Stimulated activated CD4-positive, alpha-beta T cell treated with anti-CD3 and anti-CD28 coated beads, Interleukin-15, amount 100 ng/mL, for 1 hour (primary cell): ENCODE measurements at regions not wholly inside any gene's neighbourhood (a gene's known extent, or its start where the extent isn't known, plus 50 kb on each side); places are given as distances from the start of the nearest gene placed in this dataset.

Experiments used
- DNase-seq, 2 donors: peaks; one replicate each; pipeline ENCODE4 v3.0.0-alpha.2; 2020; ENCODE audit warnings: low read depth in 1 of 2, low spot score in 1 of 2

DNA sequence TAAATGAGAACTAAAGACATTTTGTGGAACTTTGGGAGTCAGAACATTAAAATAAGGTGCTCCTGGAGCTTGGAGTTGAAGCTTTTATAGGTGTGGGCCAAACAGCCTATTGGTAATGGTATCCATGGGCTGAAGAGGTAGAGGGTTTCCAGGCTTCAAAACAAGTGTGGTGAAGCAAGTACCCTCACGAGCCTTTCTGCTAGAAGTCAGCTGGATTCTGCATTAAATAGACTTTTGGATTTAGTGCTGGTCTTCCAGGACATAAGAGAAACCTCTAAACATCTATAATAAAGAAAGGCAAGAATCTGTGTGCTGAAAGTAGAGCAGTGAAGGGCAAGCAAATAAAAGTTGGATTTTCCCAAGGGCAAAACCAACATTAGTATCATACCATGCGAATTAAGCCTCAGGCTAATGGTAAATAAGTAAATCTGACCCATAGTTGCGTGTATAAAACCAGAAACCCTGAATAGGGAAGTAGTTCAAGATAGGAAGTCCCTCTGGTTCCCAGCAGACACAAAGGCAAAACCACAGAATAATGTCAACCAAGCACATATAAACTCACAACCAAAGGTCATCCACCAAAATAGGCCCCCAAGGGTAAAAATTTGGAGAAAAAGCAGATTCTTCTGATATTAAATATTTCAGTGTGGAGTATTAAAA is 306.3 kb downstream of the TLE4 start:
- DNase-seq: no peak

GRCh38 chr9:79868567-79869189 is 296.9 kb downstream of the TLE4 start:
- DNase-seq: no peak

DNA sequence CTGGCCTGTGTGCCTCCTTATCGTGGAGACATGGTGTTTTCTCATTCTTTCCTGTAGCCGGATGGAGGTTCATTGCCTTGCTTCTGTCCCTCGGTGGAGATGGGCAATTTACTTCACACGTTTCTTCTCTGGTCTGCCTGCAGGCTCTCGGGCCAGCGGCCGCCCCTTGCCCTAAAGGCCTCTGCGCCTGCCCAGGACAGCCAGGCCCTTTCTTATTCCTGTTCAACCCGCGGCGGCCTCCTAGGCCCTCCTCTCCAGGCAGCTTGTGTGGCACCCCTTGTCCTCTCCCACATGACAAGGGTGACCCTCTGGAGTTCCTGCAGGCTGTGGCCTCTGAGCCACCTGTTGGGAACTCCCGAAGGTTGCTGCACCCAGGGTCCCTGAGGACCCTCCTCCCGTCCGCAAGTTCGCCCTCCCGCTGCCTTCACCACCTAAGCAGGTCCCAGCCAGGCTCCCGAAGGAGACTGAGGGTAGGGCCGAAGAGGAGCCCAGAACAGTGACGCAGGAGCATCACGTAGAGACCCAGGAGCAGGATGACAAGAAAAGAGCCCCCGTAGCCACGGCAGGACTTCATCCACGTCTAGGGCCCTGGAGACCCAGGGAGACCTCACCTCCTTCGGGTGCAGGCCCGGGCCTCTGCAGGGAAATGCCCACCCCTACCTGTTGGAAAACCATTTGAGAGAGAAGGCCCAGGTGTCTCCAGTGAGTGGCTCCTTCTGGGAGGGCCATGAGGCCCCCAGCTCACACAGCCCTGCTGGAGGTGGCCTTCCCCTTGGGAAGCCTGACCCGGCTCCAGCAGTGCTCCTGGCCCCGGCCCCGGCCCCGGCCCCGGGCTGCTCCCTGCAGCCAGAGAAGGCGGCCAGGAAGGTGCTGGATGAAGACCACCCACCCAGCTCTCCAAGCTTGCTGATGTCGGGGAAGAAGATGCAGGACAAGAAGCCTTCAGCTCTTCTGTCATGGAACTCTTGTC is 291.4 kb downstream of the TLE4 start:
- no peak for DNase-seq

DNA sequence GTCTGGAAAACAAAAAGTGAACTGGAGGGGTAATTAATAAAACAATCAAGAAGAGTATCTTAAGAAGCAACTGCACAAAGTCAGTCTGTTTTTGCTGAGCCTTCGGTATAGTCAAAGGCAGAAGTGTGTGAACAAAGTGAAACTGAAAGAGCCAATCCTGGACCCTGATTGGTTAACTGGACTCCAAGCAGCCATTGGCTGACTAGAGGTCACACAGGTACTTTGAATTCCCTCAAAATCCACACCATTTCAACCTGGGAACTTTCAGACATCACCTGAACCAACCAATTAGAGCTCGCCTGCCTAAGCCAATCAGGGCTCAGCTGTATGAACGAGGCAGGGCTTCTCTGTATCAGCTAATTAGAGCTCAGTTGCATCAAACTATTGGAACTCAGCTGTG is 286.7 kb downstream of the TLE4 start:
- DNase-seq: no peak

DNA sequence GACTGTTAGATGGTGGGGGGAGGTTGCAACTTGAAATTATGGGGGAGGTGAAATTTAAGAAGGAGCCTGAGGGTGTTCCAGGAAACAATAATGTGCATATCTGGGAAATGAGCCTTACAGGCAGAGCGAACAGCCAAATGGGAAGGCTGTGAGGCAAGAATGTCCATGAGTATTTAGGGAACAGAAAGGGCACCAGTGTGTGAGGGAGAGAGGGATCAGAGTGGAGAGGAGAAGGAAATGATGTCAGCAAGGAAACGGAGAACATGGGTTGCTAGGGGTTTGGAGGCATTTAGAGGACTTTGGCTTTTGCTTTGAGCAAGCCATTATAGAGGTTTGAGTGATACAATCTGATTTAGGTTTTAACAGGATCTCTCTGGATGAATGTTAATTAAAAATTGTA is 285.4 kb downstream of the TLE4 start:
- no peak for DNase-seq

DNA sequence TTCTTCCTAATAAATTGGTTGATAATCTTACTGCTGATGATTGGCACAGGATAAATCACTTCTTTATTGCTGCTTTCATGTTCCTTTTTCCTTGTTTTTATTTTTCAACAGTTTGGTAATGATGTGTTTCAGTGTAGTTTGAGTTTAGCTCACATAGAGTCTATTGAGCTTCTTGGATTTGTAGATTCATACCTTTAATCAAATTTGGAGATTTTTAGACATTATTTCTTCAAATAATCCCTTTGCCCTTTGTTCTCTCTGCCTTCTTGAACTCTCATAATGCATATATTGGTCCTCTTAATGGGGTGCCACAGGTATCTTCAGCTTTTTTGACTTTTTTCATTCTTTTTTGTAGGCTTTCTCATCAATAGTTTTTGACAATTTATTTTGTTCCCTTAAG is 275.3 kb downstream of the TLE4 start:
- DNase-seq: no peak

GRCh38 chr9:79829566-79830302 is 258.0 kb downstream of the TLE4 start:
- no peak for DNase-seq

DNA sequence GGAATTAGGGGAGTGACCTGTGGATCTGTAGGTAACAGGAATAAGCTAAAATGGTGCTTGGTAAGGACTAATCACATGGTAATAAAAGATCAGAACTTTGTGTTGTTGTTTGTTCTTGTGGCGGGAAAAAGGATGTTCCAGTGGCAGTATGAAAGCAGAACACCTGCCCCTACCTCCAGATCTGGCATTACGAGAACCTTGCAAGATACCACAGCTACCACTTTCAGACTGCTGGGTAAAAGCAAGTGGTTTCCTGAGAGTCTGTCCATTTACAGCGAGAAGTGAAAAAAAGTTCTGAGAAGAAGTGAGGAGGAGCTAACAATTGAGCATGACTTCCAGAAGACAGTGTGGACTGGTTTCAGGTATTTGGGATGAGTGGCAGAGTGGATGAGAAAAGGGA is 252.5 kb downstream of the TLE4 start:
- no peak for DNase-seq

DNA sequence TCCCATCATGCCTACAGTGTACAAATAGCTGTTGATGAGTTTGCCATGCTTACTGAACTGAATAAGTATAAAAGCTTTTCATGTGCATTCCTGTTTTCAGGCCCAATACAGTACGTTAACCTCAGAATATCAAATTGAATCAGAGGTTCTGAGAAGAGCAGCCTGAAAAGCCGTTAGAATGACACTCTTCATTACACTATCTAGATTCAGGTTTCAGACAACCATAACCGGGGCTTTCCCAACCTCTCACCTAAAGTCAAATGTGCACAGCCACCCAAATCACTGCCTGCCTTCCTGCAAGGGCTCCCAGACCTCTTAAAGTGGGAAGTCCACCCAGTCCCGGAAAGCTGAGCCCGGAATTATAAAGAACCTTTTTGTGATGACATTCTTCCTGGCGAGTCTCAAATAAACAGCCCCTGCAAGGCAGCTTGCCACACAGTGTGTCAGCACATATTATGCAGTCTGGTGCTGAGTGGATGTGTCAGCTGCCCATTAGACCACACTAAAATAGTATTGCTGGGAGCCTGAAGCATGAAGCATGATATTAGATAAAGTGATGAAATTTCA is 245.8 kb downstream of the TLE4 start:
- DNase-seq: no peak

DNA sequence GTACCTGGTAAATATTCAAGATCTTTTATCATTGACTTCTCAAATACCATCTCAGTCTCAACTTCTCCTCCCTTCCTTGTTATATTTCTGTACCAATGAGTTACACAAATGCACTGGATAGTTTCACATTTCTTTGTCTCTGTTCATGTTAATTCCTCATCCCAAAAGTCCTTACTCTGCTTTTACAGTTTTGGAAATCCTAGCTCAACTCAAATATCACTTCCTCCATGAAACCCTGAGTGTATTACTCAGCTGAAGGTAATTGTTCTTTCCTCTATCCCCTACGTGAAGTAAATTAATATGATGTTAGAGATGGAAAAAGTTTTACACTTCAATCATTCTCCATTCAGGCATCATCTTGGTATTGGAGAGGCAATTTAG is 241.5 kb downstream of the TLE4 start:
- DNase-seq: no peak

- DNase-seq: no peak
Measured at GRCh38 chr9:79812507-79813257, 240.9 kb downstream of the TLE4 start.

DNA sequence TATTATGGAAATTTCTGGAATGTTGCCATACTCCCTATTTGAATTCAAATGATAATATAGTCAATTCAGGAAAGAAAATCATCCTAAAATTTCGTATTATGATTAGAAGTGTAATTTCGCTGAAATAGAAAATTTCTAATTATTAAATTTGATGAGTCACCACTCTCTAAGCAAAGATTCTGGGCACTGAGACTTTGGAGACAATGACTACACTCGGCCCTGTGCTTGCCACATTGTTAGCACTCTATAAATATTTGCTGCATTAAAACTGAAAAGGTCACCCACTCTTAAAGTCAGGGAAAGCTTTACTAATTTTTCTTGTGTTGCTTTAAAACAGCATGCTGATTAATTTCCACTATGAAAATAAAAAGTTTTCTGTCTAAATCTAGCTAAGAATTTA is 240.3 kb downstream of the TLE4 start:
- DNase-seq: no peak

DNA sequence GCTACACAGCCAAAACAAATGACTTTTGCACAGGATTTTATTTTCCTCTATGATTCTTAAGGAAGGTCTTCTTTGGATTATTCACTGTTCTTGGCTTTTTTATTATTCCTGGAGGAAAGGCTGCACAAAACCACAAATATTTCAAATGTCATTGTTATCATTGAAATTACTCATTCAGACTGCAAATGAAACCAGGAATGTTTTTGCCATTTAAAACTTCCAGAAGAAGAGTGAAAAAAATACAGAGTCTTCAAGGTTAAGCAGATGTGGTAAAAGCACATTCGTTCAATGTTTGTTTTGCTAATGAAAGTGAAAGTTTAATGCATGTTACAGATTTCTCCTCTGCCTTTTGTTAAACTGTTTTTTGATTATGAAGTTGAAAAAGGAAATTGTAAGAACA is 238.2 kb downstream of the TLE4 start:
- DNase-seq: no peak

DNA sequence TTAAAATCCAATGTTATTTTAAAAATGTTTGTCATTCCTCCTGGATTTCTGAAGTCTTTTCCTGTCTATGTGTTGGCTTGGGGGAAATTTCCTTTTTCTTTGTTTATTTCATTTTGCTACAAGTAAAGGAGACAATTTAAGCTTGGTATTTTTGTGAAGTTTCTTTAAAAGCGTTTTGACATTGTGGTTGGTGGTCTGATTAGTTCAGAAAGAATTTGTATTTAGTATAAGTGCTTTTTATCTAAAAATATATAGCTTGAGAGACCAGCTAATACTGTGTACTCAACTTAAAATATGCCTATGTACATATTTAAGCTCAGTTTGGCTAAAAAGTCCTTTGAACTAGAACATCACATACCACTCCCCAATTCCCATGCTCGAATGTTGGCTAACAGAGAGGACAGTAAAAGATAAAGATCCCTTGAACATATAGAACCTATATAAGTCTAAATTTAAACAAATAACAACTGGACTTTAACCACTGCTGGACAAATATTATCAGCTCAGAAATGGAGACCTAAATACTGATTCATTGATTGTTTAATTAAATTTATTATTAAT is 237.6 kb downstream of the TLE4 start:
- DNase-seq: no peak

DNA sequence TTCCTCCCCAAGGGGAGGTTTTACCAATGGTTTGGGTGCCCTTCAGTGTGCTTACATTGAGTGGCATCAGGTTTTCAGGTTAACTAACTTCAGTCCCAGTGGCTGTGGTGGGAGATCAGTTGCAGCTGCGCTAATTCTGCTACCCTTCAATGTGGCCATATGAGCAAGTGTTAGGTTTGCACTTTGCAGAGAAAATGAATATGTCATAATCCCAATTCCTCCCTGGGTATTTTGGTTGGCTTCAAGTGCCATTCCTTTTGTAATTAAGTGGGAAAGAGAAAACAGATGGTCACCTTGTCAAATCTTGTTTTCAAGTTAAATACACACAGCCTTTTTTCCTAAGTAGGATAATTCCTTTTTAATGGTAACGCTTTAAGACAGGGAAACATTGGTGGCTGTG is 236.2 kb downstream of the TLE4 start:
- DNase-seq: no peak

DNA sequence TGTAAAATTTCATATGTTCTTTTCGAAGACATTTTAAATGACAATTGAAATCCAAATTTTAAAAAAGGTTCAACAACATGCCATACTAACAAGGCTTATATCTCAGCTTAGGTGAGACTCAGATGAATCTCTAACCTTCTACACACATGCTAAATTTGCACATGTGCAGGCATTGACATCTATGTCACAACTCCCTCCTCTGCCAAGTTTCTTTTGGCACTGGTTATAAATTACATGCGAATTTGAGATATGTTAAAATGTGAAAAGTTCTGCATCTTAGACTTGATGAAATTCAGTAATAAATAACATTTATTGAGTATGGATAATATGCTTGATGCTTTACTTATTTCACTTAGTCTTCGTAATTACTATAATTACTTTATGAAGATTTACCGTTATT is 234.3 kb downstream of the TLE4 start:
- DNase-seq: no peak

DNA sequence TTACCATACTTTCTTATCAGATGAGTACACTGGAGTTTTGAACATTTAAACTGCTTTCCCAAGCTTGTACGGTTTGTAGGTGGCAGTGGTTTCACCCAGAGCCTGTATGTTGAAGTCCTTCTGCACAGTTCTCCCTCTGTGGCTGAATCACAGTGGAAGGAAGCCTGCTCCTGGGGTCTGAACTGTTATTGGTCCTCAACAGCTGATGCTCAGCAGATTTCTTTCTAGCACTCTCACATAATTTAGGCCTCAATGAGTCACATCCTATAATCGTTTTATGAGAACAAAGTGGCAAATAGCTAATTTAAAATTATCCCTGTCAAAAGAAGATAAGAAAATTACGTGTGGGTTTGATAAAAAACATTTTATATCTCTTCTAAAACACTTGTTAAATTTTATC is 229.7 kb downstream of the TLE4 start:
- DNase-seq: no peak

DNA sequence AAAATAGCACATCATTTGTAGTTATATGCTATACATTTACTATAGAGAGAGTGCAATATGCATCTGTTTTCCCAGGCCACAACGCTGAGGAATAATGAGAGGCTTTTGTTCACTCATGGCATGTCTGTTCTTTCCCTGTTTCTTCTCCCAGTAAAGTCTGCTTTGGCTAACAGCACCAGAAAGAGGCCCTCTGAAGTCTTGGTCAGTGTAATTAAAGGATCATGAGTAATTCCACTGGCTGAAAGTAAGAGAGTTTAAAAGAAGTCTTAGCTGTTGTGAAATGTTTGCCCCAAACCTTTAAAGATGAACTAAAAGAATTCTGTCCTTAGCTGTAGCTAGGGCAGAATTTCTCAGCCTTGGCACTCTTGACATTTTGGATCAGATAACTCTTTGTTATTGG is 228.8 kb downstream of the TLE4 start:
- DNase-seq: no peak

DNA sequence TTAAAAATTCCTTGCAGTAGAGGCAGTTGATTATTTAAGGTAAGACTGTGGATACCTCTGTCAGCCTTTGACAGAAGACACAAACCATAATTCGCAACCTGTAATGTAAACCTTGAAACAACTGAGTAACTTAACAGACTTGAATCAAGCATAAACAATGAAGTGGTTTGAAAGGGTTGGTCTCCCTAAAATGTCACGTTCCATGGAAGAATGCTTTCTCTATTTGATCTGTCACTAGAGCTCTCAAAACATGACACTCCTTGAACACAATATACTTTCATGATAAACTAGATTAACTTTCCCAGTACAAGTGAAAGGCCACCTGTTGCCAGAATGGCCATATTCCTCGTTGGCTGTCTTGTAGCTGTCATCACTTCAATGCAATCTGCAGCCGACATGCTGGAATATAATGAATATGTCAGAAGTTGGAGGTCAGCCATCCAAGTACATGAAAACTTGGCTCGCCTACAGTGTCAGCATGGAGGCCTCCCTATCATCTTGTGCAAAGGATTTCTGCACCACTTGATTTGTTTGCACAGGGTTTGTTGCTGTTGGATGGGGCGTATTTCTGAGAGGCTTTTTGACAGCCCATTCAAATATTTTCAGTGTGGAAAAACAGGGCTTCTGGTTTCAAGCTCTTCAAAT is 228.0 kb downstream of the TLE4 start:
- no peak for DNase-seq

GRCh38 chr9:79798450-79798849 is 226.7 kb downstream of the TLE4 start:
- DNase-seq: no peak
